Stimulated activated CD4-positive, alpha-beta T cell treated with anti-CD3 and anti-CD28 coated beads, TNF-alpha, amount 100 ng/mL, for 24 hours (primary cell): ENCODE measurements at regions not wholly inside any gene's neighbourhood (a gene's known extent, or its start where the extent isn't known, plus 50 kb on each side); places are given as distances from the start of the nearest gene placed in this dataset.

Experiments used
- DNase-seq, 3 experiments: peaks; one replicate each; pipeline ENCODE4 v3.0.0-alpha.2; 2020; ENCODE audit warnings: low read depth in 3 of 3

- DNase-seq, result no peak
Observed at GRCh38 chr2:177314722-177315264, 50.3 kb upstream of the NFE2L2 start.

GRCh38 chr2:177315364-177315763, 50.8 kb upstream of the NFE2L2 start:
- DNase-seq, result no peak

- DNase-seq, result no peak
Observed at GRCh38 chr2:177316756-177317155, 52.2 kb upstream of the NFE2L2 start.

- no peak for DNase-seq
Observed at GRCh38 chr2:177317443-177317842, 52.9 kb upstream of the NFE2L2 start.

GRCh38 chr2:177317857-177318256, 53.3 kb upstream of the NFE2L2 start:
- no peak for DNase-seq

- DNase-seq, result no peak
Observed at GRCh38 chr2:177318613-177319012, 54.1 kb upstream of the NFE2L2 start.

- no peak for DNase-seq
Observed at GRCh38 chr2:177320596-177320995, 56.1 kb upstream of the NFE2L2 start.

GRCh38 chr2:177322801-177323261, 58.3 kb upstream of the NFE2L2 start:
- no peak for DNase-seq

GRCh38 chr2:177324797-177325196, 60.3 kb upstream of the NFE2L2 start:
- no peak for DNase-seq

- DNase-seq, result no peak
Observed at GRCh38 chr2:177325554-177325953, 61.0 kb upstream of the NFE2L2 start.

GRCh38 chr2:177326005-177326404, 61.5 kb upstream of the NFE2L2 start:
- no peak for DNase-seq

- DNase-seq, result no peak
Observed at GRCh38 chr2:177326591-177326990, 62.1 kb upstream of the NFE2L2 start.

- no peak for DNase-seq
Observed at GRCh38 chr2:177327009-177327408, 62.5 kb upstream of the NFE2L2 start.

- no peak for DNase-seq
Observed at GRCh38 chr2:177328056-177328455, 63.5 kb upstream of the NFE2L2 start.

GRCh38 chr2:177329064-177329463, 63.5 kb upstream of the AGPS start:
- no peak for DNase-seq

GRCh38 chr2:177331466-177331997, 61.0 kb upstream of the AGPS start:
- DNase-seq, result no peak

- DNase-seq, result peak in 1 of 3 experiments; percentile 11
Observed at GRCh38 chr2:177332026-177332991, 60.3 kb upstream of the AGPS start.

- DNase-seq, result no peak
Observed at GRCh38 chr2:177332992-177333388, 59.6 kb upstream of the AGPS start.

- DNase-seq, result peak in 2 of 3 experiments; percentile 4
Observed at GRCh38 chr2:177334940-177335543, 57.5 kb upstream of the AGPS start.

GRCh38 chr2:177335917-177336450, 56.6 kb upstream of the AGPS start:
- no peak for DNase-seq

- no peak for DNase-seq
Observed at GRCh38 chr2:177338177-177338721, 54.3 kb upstream of the AGPS start.

- DNase-seq, result no peak
Observed at GRCh38 chr2:177340158-177340557, 52.4 kb upstream of the AGPS start.
